Right kidney (tissue), 1 donor: ENCODE measurements at regions not wholly inside any gene's neighbourhood (a gene's known extent, or its start where the extent isn't known, plus 50 kb on each side); places are given as distances from the start of the nearest gene placed in this dataset.

Source experiments
- DNase-seq: peaks from one replicate; pipeline ENCODE4 v3.0.0-alpha.2; 2016

DNA sequence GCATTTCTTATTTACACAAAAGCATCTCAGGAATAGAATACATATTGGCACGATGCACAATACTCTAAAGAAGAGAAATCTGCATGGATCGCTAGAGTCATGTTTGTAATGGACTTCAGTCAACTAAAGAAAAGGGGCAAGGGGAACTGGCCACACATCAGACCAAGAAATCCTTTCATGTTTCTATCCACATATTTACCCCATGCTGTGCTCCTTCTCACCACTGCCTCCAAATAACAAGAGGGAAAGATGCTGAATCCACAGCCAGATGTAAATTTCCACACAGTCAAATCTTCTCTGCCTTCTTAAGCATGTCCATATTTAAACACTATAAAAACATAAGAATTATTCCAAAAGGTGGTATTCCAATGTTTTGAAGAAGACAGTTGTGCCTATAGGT lies 67.6 kb downstream of the COX18 start:
- DNase-seq = no peak

GRCh38 chr4:72997409-72997808 lies 72.1 kb downstream of the COX18 start:
- DNase-seq = no peak

GRCh38 chr4:72994670-72995069 lies 74.8 kb downstream of the COX18 start:
- no peak for DNase-seq

DNA sequence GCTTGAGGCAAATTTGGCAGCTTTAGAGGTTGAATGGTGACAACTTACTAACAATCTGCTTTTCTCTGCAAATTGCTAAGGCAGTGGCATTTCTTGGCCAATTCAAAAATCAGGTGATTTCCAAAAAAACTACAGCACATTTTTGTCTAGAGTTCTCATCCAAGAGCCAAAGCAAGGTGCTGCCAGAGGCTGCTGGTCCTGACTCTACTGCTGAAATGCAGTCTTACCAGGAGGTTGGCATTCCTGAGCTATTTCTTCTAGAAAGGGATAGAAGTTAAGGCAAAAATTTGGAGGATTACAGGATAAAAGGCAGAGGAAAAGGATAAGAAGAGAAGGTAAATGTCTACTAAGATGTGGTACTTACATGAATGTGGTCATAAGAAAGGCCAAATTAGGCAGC lies 75.6 kb downstream of the COX18 start:
- DNase-seq = no peak

DNA sequence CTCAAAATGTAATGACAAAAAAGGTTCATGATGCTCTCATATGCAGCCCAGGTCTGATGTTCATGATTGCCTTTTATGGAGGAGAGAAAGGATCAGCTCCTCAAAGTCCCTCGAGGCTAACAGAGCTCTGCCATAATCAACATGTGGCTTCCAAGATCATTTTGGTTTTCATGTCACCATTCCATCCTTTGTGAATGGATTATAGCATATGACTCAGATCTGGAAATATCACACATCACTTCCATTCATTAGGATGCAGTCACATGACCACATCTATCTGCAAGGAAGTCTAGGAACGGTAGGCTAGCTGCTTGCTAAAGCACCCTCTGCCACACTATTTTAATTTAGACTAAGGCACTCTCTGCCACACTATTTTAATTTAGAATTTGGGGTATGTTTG lies 77.6 kb downstream of the COX18 start:
- no peak for DNase-seq

- no peak for DNase-seq
Measured at GRCh38 chr4:72987741-72988729, 81.5 kb downstream of the COX18 start.

GRCh38 chr4:72984351-72984750 lies 85.2 kb downstream of the COX18 start:
- no peak for DNase-seq

GRCh38 chr4:72983709-72984108 lies 85.8 kb downstream of the COX18 start:
- no peak for DNase-seq

DNA sequence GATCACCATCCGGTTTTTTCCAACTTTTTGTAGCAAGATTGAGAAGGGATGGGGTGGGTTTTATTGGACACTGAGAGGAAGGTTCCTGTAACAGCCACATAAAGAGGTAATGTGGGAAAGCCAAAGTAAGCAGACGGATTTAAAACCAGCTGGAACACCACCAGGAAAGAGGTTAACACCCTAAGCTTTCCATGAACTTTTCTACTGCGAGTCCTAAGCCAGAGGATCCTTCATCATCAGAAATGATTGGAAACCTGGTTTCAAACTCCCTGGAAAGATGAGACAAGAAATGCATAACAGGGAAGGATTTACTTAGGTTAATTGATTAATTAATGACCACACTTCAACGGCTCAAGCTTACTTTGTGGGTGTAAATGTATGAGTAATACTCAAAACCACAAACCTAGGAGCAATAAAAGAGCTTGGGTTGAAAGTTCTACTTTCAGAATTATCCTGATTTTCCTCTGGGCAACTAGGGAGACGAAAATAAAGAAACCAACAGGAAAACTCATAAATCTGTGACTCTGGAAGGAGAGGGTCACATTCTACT lies 91.5 kb downstream of the COX18 start:
- DNase-seq = no peak

GRCh38 chr4:72975488-72975784 lies 94.1 kb downstream of the COX18 start:
- no peak for DNase-seq

- DNase-seq = peak; percentile 20
Measured at GRCh38 chr4:72974694-72975487, 94.6 kb downstream of the COX18 start.

DNA sequence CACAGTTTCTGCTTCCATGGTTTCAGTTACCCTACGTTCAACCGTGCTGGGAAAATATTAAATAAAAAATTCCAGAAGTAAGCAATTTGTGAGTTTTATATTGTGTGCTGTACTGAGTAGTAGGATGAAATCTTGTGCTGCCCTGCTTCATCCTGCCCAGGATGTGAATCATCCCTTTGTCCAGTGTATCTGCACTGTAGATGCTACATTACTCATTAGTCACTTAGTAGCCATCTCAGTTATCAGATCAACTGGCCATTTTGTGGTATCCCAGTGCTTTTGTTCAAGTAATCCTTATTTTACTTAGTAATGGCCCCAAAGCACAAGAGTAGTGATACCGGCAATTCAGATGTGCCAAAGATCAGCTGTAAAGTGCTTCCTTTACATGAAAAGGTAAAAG lies 97.9 kb downstream of the COX18 start:
- no peak for DNase-seq

GRCh38 chr4:72970756-72971155 lies 98.8 kb downstream of the COX18 start:
- no peak for DNase-seq

GRCh38 chr4:72969976-72970375 lies 99.5 kb downstream of the COX18 start:
- DNase-seq = no peak

DNA sequence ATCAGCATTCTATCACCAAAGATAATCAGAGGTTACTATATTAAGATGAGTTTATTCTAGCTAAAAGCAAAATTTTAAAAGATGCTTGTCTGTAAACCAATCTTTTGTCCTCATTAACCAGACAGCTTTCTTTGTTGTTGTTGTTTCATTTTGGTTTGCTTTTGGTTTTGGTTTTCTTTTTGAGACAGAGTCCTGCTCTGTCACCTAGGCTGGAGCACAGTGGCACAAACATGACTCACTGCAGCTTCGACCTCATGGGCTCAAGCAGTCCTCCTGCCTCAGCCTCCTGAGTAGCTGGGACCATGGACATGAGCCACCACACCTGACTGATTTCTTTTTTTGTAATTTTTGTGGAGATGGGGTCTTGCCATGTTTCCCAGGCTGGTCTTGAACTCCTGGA lies 102.9 kb downstream of the COX18 start:
- no peak for DNase-seq

DNA sequence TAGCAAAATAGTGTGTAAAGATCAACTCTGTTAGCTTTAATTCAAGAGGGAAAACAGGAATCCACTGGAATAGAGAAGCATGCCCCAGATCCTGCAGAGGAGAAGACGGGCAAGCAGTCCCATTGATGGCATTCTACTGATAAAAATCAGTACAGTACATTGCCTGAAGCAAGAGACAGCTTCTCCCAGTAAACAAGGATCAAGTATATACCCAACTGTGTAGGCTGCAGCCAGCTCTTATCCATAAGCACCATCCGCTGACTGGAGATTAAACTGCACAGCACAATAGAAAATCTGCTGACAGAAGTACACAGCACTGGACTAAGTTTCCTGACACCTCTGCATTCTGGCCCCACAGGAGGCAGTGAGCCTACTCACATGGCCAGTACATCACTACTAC lies 110.1 kb downstream of the COX18 start:
- no peak for DNase-seq

DNA sequence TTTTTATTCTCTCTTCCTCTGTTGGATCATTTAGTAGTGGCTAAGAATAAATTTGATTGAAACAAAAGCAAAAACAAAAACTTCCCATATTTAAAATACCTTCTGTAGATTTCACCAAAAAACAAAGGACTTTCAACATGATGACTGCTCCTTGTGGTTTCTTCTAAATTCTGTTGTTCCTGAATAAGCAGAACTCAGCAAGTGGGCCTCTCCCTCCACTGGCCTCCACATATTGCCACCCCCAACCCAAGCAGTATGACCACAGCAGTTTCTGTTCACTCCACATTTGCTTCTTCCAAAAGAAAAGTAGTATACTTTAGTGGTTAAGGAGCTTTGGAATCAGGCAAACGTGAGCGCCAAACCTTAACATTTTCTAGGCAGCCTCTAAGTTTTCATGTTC lies 114.7 kb downstream of the COX18 start:
- DNase-seq = no peak

GRCh38 chr4:72953571-72953970 lies 115.9 kb downstream of the COX18 start:
- DNase-seq = no peak

GRCh38 chr4:72951628-72952027 lies 117.9 kb downstream of the COX18 start:
- no peak for DNase-seq

GRCh38 chr4:72951147-72951546 lies 118.4 kb downstream of the COX18 start:
- no peak for DNase-seq

GRCh38 chr4:72948080-72948479 lies 121.4 kb downstream of the COX18 start:
- DNase-seq = no peak

DNA sequence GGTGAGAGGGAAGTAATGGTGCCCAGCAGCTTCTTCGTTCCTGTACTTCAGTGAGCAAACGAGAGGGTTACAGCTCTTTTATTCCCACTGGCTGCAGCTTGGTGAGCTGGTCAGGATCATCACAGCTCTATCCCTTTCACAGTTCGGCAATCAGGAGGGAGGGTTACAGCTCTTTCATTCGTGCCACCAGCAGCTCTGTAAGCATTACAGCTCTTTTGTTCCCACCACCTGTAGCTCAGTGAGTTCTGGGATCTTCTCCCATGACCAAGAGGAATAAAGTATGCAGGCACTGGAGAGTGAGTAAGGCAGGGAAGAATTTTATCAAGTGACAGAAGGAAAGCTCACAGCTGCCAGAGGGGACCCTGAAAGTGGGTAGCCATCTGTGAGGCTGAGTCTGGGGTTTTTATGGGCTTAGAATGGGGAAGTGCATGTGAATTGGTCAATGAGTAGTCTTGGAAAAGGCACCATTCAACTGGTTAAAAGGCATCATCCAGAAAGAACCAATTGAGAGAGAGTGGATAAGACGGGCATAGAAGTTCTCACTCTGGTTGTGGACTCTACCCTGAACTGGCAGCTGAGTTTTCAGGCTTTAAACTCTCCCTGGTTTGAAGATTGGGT lies 123.7 kb downstream of the COX18 start:
- DNase-seq = no peak

DNA sequence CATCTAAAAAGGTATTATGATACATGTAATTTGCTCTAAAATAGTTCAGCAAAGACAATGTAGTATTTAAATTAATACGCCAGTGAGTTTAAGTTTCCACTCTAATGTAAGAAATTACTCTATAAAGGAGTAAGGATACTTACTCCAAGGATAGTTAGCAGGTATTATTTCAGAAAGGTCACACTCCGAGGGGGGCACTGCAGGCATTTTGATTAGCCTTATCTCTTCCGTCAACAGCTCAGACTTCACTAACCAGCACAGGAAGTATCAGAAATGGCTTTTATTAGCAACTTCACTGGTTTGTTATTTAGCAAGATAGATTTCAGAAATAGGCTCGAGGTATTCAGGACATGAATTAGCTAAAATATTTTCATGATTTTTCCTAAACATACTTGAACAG lies 127.0 kb downstream of the COX18 start:
- DNase-seq = no peak
